Neural crest cell (in vitro differentiated cells): ENCODE measurements at regions not wholly inside any gene's neighbourhood (a gene's known extent, or its start where the extent isn't known, plus 50 kb on each side); places are given as distances from the start of the nearest gene placed in this dataset.

Experiments used
- DNase-seq: peaks from one replicate; pipeline ENCODE4 v3.0.0; 2021; ENCODE audit warnings: low read depth, mixed read lengths, low spot score
- H3K27ac Mint-ChIP-seq: one replicate; pipeline ENCODE4 v1.8.0; 2021; ENCODE audit warnings: mild to moderate bottlenecking, mixed read lengths; ENCODE audit not compliant: unreplicated experiment
- H3K27me3 Mint-ChIP-seq: 2 replicates; pipeline ENCODE4 v1.8.0; 2021; ENCODE audit warnings: low read depth, mild to moderate bottlenecking, mixed read lengths
- H3K36me3 Mint-ChIP-seq: 2 replicates; pipeline ENCODE4 v1.8.0; 2021; ENCODE audit warnings: low read depth, mild to moderate bottlenecking, mixed read lengths
- H3K4me1 Mint-ChIP-seq: 2 replicates; pipeline ENCODE4 v1.8.0; 2021; ENCODE audit warnings: mixed read lengths
- H3K4me3 Mint-ChIP-seq: one replicate; pipeline ENCODE4 v1.8.0; 2021; ENCODE audit warnings: mild to moderate bottlenecking, mixed read lengths
- H3K9me3 Mint-ChIP-seq: 2 replicates; pipeline ENCODE4 v1.8.0; 2021; ENCODE audit warnings: mixed read lengths
- TF ChIP-seq, protein P1 (sequence below): fragments of 200-600 bp; sonication (generic); conservative IDR thresholded peaks from 2 replicates; pipeline ENCODE4 v1.5.0; 2021; ENCODE audit warnings: antibody characterized with exemption, mild to moderate bottlenecking

- no peak overlapping the region for H3K4me3 Mint-ChIP-seq
- no peaks in the 10 kb centered on the region for H3K36me3 Mint-ChIP-seq
Measured at GRCh38 chr18:47727409-47727808, 203.1 kb downstream of the SMAD2 start.

GRCh38 chr18:47726550-47726949 lies 203.9 kb downstream of the SMAD2 start:
- peaks cover 9% of the 10 kb centered on the region for H3K27me3 Mint-ChIP-seq

More at GRCh38 chr18:47727409-47727808, 203.1 kb downstream of the SMAD2 start:
- Mint-ChIP-seq H3K9me3 (no peaks in the 10 kb centered on the region), H3K27me3 (peaks cover 9% of the 10 kb centered on the region), H3K4me1 (peaks cover 9% of the 10 kb centered on the region), H3K27ac (no peak overlapping the region)
- TF ChIP-seq, protein P1, sequence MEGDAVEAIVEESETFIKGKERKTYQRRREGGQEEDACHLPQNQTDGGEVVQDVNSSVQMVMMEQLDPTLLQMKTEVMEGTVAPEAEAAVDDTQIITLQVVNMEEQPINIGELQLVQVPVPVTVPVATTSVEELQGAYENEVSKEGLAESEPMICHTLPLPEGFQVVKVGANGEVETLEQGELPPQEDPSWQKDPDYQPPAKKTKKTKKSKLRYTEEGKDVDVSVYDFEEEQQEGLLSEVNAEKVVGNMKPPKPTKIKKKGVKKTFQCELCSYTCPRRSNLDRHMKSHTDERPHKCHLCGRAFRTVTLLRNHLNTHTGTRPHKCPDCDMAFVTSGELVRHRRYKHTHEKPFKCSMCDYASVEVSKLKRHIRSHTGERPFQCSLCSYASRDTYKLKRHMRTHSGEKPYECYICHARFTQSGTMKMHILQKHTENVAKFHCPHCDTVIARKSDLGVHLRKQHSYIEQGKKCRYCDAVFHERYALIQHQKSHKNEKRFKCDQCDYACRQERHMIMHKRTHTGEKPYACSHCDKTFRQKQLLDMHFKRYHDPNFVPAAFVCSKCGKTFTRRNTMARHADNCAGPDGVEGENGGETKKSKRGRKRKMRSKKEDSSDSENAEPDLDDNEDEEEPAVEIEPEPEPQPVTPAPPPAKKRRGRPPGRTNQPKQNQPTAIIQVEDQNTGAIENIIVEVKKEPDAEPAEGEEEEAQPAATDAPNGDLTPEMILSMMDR = no peak
- DNase-seq = no peak

GRCh38 chr18:47725656-47726055 lies 204.8 kb downstream of the SMAD2 start:
- peaks cover 7% of the 10 kb centered on the region for H3K27me3 Mint-ChIP-seq
- H3K36me3 Mint-ChIP-seq = no peaks in the 10 kb centered on the region
- no peak for DNase-seq
- no peak overlapping the region for H3K27ac Mint-ChIP-seq
- H3K4me3 Mint-ChIP-seq = no peak overlapping the region
- no peaks in the 10 kb centered on the region for H3K9me3 Mint-ChIP-seq
- TF ChIP-seq, protein P1 = no peak
- peaks cover 9% of the 10 kb centered on the region for H3K4me1 Mint-ChIP-seq

More at GRCh38 chr18:47726550-47726949, 203.9 kb downstream of the SMAD2 start:
- no peak for DNase-seq
- TF ChIP-seq, protein P1 = no peak
- peaks cover 9% of the 10 kb centered on the region for H3K4me1 Mint-ChIP-seq
- H3K4me3 Mint-ChIP-seq = no peak overlapping the region
- H3K36me3 Mint-ChIP-seq = no peaks in the 10 kb centered on the region
- H3K9me3 Mint-ChIP-seq = no peaks in the 10 kb centered on the region
- no peak overlapping the region for H3K27ac Mint-ChIP-seq

GRCh38 chr18:47724186-47724975 lies 206.1 kb downstream of the SMAD2 start:
- Mint-ChIP-seq H3K27me3 (peaks cover 2% of the 10 kb centered on the region), H3K4me3 (no peak overlapping the region), H3K4me1 (peaks cover 9% of the 10 kb centered on the region), H3K9me3 (no peaks in the 10 kb centered on the region), H3K36me3 (no peaks in the 10 kb centered on the region), H3K27ac (peak overlapping the region; percentile 78)
- no peak for DNase-seq
- TF ChIP-seq, protein P1 = no peak

DNA sequence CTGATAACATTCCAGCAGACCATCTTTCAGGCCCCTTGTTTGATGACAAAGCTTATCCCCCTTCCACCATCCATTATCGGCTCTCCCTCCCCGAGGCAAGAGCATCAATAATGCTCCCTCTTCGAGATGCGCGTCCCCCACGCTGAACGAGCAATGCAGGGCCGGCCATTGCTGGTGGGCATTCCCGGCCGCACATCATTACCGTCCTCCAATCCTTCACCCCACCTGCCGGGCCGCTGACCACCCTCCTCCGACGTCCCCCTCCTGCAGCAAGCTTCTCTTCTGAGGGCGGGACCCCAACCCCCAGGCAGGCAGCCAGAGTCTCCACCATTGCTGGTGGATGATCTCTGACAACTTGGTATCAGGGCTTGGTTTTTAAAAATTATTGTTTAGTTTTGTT lies 208.6 kb downstream of the SMAD2 start:
- Mint-ChIP-seq H3K27me3 (peaks cover 2% of the 10 kb centered on the region), H3K4me3 (no peak overlapping the region), H3K4me1 (peaks cover 7% of the 10 kb centered on the region), H3K9me3 (no peaks in the 10 kb centered on the region), H3K27ac (no peak overlapping the region), H3K36me3 (no peaks in the 10 kb centered on the region)
- DNase-seq = no peak
- TF ChIP-seq, protein P1 = no peak
